GM21528 (cell line): ENCODE measurements at regions not wholly inside any gene's neighbourhood (a gene's known extent, or its start where the extent isn't known, plus 50 kb on each side); places are given as distances from the start of the nearest gene placed in this dataset.

Source experiments
- ATAC-seq: cut with Tn5 transposase; IDR thresholded peaks from one replicate; pipeline ENCODE4 v1.9.1; 2021; ENCODE audit warnings: mild to moderate bottlenecking, moderate library complexity; ENCODE audit not compliant: unreplicated experiment, low FRiP score

DNA sequence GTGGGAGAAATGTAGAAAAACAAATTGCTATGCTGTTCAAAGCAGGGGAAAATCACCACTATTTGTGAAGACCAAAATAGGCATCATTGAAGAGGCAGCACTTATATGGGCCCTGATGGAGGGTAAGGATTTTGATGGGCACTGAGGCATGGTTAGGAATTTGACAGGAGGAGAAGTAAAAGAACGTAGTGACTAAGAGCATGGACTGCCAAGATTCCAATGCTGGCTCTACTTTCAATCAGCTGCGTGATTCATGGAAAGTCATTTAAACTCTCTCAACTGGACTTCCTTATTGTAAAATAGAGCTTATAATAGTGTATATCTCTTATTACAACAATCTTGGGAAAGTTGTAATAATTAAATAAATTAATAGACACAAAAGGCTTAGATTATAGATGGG lies 267.7 kb upstream of the G2E3 start:
- ATAC-seq, result no peak

DNA sequence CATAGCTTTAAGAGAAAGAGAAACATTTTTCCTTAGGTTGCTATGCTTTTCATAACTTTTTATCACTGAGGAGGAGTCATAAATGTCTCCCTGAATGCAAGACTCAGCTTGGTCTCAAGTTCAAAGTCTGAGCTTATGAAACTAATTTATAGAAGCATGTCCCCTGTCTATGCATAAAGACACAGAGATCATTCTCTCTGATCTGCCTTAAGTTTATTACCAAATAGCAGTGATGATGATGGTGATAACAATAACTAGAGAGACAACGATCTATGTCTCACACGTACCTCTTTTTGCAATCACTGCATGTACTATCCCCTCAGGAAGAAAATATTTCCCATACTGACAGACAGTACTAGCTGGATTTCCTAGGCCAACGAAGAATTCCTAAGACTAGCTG lies 266.4 kb upstream of the G2E3 start:
- ATAC-seq, result no peak

DNA sequence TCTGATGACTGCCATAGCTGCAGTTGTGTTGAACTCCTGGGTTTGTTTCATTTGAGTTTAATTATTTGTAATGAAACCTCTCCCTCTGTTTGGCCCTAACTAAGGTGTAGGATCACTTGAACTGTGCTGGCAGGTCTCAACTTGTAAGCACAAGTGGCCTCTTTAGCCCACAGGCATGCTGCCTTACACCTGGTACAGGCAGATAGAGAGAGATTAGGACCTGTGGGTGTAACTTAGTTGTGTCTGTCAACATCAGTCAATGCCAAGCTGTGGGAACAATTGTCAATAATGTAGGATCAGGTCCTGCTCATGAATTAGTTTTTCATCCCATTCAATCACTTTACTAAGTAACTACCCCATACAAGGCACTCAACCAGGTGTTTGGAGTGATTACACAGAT lies 263.0 kb upstream of the G2E3 start:
- ATAC-seq, result no peak

DNA sequence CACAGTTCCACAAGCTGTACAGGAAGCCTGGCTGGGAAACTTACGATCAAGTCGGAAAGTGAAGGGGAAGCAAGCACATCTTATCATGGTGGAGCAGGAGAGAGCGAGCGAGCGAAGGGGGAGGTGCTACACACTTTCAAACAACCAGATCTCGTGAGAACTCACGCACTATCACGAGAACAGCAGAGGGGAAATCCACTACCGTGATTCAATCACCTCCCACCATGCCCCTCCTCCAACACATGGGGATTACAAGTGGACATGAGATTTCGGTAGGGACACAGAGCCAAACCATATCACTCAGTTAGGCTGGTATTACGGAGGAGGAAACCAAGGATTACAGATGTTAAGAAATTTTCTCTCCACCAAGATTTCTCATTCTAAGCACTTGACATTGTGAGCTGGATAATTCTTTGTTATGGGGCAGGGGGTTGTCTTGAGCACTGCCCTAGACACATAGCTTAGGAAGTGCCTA lies 262.0 kb upstream of the G2E3 start:
- ATAC-seq, result no peak

DNA sequence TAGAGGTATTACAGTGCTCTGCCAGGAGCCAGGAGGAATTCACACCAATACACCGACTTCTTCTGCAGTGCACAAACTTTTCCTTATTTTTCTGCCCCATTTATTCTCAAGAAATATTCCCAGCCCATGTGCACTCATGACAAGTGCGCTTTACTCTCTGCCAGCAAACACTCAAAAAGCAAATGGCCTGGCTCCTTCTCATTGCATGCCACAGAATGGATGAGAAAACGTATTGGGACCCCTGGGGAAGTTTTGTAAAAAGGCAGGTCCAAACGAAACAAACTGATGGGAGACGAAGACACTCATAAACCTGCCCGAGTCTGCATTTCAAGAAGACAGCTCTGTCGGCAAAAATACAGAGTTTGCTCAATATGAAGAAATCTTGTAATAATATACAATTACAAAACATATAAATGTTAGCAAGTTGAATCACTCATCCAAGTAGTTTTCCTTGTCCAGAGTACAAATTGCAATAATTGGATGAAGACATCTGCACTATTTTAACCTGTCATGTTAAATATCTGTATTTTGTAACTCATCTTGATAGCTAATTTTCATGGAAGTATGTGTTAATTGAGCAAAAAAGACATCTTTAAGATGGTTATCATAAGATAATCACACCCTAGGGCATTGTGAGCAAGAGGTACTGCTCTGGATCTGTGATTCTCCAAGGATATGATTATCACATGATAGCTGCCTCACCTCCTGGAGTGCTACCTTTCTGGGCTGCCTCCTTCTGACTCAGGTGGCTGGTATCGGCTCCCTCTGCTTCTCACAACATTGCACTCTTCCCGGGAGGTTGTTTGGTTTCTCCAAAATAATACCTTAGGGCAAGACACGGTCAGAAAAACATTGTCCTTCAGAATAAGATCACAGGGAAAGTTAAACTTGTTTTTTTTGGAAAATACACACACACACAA lies 260.8 kb upstream of the G2E3 start:
- no peak for ATAC-seq

DNA sequence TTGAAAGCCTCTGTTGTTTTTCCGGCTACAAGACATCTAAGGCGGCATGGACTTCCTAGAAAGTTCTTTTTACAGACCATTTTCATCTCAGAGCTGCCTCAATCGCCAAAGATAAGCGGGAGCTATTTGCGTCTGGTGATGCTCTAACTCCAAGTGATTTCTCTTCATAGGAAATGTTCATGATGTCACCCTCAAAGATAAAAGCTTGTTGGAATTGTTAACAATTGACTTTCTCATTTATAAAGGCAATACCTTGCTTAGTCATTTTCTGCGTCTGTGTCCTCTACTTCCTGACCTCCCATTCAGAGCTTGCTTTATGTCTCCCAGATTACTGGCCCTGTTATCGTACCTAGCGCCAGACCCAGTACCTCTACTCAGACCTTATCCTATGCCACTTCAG lies 259.0 kb upstream of the G2E3 start:
- ATAC-seq, result no peak

DNA sequence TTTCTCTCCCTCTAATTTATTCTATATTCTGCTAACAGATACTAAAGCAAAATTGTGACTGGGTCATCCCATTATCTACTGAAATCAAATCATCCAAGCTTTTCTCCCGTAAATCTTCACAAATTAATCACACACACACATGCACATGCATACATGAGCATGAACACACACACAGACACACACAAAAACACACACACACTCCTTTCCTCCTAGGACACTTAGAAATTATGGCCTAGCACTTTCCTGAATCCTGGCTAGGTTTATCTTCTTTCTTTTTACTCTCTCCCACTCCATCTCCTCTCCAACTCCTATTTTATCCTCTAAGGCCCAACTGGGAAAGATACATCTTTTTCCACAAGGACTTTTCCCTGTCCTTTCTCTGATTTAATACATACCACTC lies 255.6 kb upstream of the G2E3 start:
- ATAC-seq, result no peak

DNA sequence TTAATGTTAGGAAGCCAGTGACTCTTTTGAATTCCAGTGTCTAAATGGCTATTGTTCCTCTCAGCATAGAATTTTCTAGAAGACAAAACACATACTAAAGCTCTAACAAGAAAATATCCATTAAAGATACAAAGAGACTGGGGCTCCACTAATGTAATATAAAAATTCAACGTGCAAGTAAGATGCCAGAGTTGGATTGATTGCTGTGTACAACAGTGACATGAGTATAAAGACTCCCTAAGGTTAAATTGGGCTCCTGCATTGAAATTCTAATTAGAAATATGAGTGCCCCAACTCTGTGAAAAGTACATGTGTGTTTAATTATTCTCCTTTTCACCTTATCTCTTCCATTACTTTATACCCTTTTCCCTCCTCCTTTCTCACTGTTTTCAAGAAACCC lies 253.6 kb upstream of the G2E3 start:
- ATAC-seq, result no peak

DNA sequence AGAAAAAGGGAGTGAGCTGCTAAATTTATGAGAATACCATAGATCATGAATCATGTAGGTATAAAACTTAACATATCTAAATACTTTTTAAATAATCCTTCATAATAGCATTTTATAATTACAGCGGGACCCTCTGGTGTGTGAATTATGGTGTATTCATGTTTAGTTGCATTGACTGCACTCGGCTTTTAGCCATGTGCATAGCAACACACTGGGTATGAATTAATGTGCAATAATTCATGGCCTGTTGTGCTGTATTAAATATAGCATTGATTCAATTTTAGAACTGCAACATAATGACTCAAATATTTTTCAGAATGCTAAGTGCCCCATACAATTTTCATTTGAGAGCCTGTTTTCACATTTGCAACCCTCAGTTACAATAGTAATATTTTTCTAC lies 249.6 kb upstream of the G2E3 start:
- no peak for ATAC-seq

DNA sequence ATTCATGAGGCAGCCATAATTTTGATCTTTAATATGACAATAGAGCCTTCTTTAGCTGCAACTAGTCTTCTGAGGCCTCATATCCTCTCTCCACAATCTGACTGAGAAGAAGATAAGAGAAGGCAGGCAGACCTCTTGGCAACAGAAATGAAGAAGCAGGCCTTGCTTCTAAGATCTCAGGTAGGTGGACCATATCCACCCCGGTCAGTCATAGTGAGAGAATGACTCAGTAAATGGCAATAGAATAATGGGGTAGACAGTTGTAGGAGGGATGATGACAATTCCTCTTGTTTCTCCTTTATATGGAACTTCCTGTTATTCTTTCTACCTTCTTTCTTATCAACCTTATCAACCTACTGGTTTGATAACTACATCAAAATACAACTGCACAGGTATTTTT lies 246.7 kb upstream of the G2E3 start:
- no peak for ATAC-seq

DNA sequence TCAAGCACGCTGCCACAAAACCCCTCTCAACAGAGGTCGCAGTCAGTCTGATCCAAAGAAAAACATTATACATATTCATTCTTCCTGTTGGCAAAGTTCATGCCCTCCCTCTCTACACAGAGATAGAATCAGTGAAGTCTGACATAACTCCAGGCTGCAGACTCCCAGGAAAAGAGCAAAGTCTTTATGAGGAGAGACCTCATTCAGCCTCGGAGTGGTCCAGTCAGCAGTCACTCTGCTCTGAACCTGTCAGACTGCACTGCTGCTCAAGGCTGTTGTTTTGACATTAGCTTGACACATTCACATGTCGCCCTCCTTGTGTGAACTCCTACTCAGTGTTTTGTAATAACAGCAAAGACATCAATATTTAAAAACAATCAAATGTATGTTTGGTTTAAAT lies 241.2 kb upstream of the G2E3 start:
- ATAC-seq, result no peak

DNA sequence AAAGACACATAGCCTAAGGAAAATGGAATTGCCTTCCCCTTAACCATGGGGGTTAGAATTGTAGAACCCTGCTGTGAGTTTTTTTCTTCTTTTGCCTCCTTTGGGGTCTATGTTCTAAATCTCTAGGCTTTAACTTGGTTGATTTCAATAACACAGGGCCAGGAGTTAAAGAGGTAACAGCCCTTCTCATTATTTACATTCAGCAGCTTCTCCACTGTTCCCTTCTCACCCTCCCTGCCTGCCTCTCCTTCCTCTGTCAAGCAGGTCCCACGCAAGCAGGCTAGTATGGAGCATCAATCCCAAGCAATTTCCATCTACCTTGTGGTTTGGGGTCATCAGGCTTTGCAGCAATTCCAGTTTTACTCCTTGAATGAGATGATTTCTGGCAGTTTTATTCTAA lies 236.1 kb upstream of the G2E3 start:
- no peak for ATAC-seq

DNA sequence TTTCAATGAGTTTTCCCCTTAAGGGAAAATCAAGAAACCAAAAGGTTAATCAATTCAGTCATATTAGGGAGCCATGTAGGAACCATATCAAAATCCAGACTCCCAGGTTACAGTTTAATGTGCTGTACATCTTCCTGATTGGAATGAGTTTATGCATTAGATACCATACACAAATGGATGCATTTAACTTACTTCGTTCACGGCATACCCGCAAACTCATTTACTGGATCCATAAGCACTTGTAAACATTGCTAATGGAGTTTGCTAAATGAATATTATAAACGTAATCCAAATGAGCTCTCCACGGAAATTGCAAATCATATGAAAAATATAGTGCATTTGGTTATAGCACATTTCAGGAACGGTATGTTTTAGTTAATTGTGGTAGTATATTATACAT lies 228.9 kb upstream of the G2E3 start:
- no peak for ATAC-seq

DNA sequence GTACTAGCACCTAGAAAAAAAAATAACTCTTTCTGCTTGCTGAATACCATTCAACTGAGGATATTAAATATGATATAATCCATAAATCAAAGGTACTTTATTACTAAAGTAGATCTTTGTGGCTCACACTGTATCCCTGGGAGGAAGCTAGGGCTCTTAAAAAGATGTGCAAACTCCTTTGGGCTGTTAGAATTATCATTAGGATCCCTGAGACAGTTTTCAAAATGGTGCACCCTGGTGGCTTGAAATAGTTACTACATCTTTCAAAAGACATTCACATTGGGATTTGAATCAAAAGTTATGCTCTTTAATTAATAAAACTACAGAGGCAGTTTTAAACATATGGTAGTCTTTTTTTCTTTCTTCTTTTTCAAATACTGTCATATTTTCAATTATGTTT lies 228.5 kb upstream of the G2E3 start:
- no peak for ATAC-seq

DNA sequence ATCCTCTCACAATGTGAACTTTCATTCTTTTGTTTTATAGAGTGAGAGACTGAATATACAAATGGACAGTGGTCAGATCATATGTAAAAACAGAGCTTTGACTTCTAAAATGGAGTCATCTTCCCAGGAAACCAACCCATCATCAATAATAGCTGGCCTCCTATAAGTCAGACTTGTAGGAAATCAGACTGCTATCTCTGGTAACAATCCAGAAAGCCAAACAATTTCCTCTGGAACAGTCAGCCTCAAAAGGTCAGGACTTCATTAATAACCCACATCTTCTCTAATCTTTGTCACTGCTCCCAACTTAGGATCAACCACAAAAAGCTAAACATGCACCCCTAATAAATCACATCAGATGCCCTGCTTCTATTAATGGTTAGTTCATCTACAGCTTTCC lies 227.9 kb upstream of the G2E3 start:
- ATAC-seq, result no peak

DNA sequence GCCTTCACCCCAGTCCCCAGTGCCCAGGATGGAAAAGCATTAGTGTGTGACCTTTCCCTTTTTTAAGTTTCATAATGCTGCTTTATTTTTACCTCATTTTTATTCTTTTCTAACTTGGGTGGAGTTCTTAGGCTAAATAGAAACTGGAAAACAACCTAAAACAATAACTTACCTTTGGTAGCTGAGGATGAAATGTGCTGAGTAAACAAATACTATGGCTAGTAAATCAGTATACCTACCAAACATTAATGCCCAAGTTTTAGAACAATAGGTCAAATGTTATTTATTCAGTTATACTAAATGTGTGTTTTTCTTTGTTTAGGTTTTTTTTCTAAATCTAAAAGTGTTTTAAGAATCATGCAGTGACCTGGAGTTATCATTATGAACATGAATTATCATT lies 226.6 kb upstream of the G2E3 start:
- ATAC-seq, result no peak

DNA sequence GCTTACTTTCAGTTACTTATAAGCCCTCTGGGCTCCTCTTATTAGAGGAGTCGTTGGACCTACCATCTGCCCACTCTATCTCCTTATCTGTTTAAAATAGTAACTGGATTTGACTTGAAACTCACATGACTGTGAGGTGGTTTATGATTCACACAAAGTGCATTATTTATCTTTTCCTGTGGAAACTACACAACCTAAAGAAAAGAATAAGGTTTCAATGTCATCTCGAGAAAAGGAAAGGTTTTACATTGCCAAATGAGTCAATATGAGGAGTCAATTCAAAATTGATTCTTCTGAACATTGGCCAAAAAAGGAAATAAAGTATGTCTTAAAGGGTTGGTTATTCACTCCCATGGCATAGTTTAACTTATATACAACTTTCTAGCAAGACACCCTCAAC lies 225.0 kb upstream of the G2E3 start:
- ATAC-seq, result no peak

DNA sequence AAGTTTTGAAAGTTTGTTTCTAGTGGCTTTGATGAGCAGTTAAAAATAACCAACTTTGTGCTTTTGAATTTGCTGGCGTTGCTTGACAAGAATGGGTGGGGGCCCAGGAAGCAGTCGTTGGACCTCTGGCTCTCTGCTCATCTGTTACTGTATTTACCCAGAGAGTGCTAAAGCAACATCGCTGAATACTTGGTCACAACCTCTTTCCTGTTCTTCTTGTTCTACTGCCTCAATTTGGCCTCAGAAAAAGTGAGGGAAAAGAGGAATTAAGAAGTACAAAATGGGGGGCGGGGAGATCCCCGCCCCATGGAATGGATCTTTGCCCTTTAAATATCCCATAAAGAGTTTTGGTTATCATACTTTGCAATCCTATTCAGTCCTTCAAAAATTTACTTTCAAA lies 221.5 kb upstream of the G2E3 start:
- no peak for ATAC-seq

DNA sequence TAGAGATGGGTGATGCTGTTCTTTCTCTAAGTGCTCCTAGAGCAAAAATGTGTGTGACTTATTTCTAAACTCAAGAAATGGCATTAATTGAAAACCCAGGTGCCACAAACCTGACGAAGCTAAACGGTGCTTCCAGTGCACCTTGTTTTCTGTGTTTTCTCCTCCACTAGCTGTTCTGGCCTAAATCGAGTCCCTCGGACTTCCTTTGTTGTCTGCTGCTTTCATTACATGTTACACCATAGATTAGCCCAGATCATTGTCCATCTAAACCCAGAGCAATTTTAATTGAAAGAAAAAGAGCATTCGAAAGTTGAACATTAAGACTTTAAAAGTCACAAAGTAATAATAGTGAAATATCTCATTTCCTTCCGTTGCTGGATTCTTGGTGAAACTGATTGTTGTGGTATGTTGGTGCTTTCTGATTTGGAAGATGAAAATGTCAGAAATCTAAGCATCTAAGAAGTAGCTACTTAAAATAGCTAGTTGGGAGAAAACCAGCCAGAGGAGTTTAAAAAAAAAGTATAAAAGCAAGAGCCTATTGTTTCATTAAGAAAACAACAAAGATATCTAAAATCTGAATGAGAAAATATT lies 219.6 kb upstream of the G2E3 start:
- ATAC-seq, result no peak

DNA sequence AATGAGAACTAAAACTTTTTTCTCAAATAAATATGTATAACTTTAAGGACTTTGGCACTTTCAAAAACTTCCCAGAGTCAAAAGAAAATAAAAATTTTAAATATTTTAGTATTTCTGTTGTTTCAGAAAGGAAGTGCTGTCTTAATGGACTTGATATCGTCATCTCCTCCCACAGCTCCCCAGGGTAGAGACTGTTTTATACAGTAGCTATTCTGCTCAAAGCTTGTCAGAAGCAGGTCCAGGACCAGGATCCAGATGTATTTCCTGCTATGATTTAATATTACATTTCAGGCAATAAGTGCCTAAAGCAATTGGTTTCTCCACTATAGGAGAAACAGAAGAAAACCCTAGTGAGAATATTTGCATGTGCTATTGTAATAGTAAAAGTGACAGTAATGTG lies 218.5 kb upstream of the G2E3 start:
- ATAC-seq, result no peak

DNA sequence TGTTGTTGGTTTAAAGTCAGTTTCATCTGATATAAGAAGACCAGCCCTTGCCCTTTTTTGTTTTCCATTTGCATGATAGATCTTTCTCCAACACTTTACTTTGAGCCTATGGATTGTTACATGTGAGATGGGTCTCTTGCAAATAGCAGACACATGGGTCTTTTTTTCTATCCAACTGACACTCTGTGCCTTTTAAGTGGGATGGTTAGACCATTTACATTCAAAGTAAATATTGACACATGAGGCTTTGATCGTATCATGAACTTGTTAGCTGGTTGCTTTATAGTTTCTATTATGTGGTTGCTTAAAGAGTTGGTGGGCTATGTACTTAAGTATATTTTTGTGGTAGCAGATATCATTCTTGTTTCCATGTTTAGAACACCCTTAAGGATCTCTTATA lies 213.4 kb upstream of the G2E3 start:
- ATAC-seq, result no peak

DNA sequence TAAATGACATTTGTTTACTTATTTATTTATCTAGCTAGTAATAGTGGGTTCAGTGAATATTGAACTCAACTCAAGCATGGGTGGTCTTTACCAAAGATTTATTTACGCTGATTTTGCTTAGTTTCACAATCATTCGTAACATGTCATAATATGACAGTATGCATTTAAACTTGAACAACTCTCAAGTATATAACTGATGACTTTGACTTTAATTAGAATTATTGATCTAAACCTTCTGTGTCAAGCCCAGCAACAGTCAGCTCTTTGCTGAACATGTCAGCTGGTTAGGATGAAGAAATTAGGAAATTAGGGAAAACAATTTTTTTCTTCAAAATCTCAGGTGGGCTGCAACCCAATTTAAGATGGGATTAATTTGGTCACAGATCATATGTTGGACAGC lies 210.5 kb upstream of the G2E3 start:
- ATAC-seq, result no peak
